DND-41 (cell line): ENCODE measurements at regions not wholly inside any gene's neighbourhood (a gene's known extent, or its start where the extent isn't known, plus 50 kb on each side); places are given as distances from the start of the nearest gene placed in this dataset.

ENCODE experiments used
- CTCF ChIP-seq: IDR thresholded peaks from 2 replicates; pipeline ENCODE4 v1.5.1; 2012; ENCODE audit warnings: borderline replicate concordance, low read length, moderate library complexity, mild to moderate bottlenecking; ENCODE audit not compliant: poor library complexity, severe bottlenecking; ENCODE audit errors: extremely low read depth
- EZH2 ChIP-seq: IDR thresholded peaks from 3 replicates; pipeline ENCODE4 v1.6.1; 2012; ENCODE audit warnings: borderline replicate concordance, low read depth, mild to moderate bottlenecking, moderate library complexity, low read length, inconsistent platforms; ENCODE audit not compliant: severe bottlenecking

- TF ChIP-seq CTCF (no peak), EZH2 (no peak)
These were observed 883.6 kb upstream of the C9orf72 start for GRCh38 chr9:28456861-28457260.
